CD14-positive monocyte (primary cell): ENCODE measurements at regions not wholly inside any gene's neighbourhood (a gene's known extent, or its start where the extent isn't known, plus 50 kb on each side); places are given as distances from the start of the nearest gene placed in this dataset.

Source experiments
- DNase-seq, 3 donors: peaks; one replicate each; pipeline ENCODE4 v3.0.0-alpha.2; 2011 to 2022
- H2AFZ ChIP-seq: 2 replicates; pipeline ENCODE4 v1.6.0; 2012; ENCODE audit warnings: mild to moderate bottlenecking, low read depth, low read length, inconsistent platforms; ENCODE audit not compliant: insufficient read depth, poor library complexity, severe bottlenecking
- H3K27ac ChIP-seq, 2 donors: 1 replicate in 1 of 2; 2 replicates in 1 of 2; pipeline ENCODE4 v1.5.1; 2012 to 2013; ENCODE audit warnings: low read length in 2 of 2, control low read depth in 1 of 2, inconsistent platforms in 1 of 2, low read depth in 1 of 2, mild to moderate bottlenecking in 1 of 2
- H3K27me3 ChIP-seq, 2 donors: one replicate each; pipeline versions ENCODE4 v1.6.0 to v1.6.1; 2011 to 2013; ENCODE audit warnings: low read length in 2 of 2; ENCODE audit not compliant: control insufficient read depth in 2 of 2, insufficient read depth in 2 of 2
- H3K36me3 ChIP-seq, 2 donors: replicated peaks in 1 of 2; 1 replicate in 1 of 2; 2 replicates in 1 of 2; pipeline versions ENCODE4 v1.5.1 to v1.6.1; 2012 to 2013; ENCODE audit warnings: low read length in 2 of 2, control low read depth in 1 of 2, inconsistent platforms in 1 of 2, mild to moderate bottlenecking in 1 of 2; ENCODE audit not compliant: insufficient read depth in 2 of 2, control insufficient read depth in 1 of 2
- H3K4me1 ChIP-seq, 2 donors: 1 replicate in 1 of 2; 2 replicates in 1 of 2; pipeline versions ENCODE4 v1.5.1 to v1.6.1; 2012 to 2013; ENCODE audit warnings: low read length in 2 of 2, control low read depth in 1 of 2, inconsistent platforms in 1 of 2, mild to moderate bottlenecking in 1 of 2, moderate library complexity in 1 of 2; ENCODE audit not compliant: insufficient read depth in 2 of 2, control insufficient read depth in 1 of 2
- H3K4me2 ChIP-seq: replicated peaks from 2 replicates; pipeline ENCODE3; 2012; ENCODE audit warnings: low read length, moderate library complexity, mild to moderate bottlenecking; ENCODE audit not compliant: poor library complexity, severe bottlenecking; ENCODE audit errors: extremely low read depth
- H3K4me3 ChIP-seq, 3 experiments: fragments of 200-600 bp in 1 of 3; sonication (generic) in 1 of 3; replicated peaks in 1 of 3; 1 replicate in 2 of 3; 2 replicates in 1 of 3; pipeline ENCODE4 v1.5.1; 2011 to 2013; ENCODE audit warnings: low read length in 3 of 3, mild to moderate bottlenecking in 3 of 3, control low read depth in 2 of 3, low read depth in 2 of 3, inconsistent platforms in 1 of 3, moderate library complexity in 1 of 3
- H3K79me2 ChIP-seq: 2 replicates; pipeline ENCODE4 v1.6.0; 2012; ENCODE audit warnings: mild to moderate bottlenecking, control low read depth, inconsistent platforms, low read length, moderate library complexity; ENCODE audit not compliant: insufficient read depth
- H3K9ac ChIP-seq: 2 replicates; pipeline ENCODE4 v1.6.0; 2017; ENCODE audit warnings: low read length, mild to moderate bottlenecking; ENCODE audit not compliant: insufficient read depth, poor library complexity, severe bottlenecking
- H3K9me3 ChIP-seq, 2 donors: replicated peaks in 1 of 2; 1 replicate in 1 of 2; 2 replicates in 1 of 2; pipeline versions ENCODE4 v1.5.1 to v1.6.1; 2012 to 2013; ENCODE audit warnings: low read length in 2 of 2, control low read depth in 1 of 2; ENCODE audit not compliant: control insufficient read depth in 1 of 2, insufficient read depth in 1 of 2
- H4K20me1 ChIP-seq: 2 replicates; pipeline ENCODE4 v1.6.0; 2012; ENCODE audit warnings: mild to moderate bottlenecking, low read length, control low read depth, moderate library complexity; ENCODE audit not compliant: insufficient read depth
- H3K27ac Mint-ChIP-seq, 7 donors: one replicate each; pipeline ENCODE4 v1.8.0; 2020; ENCODE audit warnings: mild to moderate bottlenecking in 7 of 7, mixed read lengths in 7 of 7, moderate library complexity in 6 of 7, inconsistent platforms in 2 of 7
- H3K27me3 Mint-ChIP-seq, 3 donors: one replicate each; pipeline ENCODE4 v1.8.0; 2021 to 2022; ENCODE audit warnings: low read depth in 3 of 3, mild to moderate bottlenecking in 3 of 3, mixed read lengths in 3 of 3, moderate library complexity in 3 of 3, inconsistent platforms in 1 of 3
- H3K36me3 Mint-ChIP-seq, 2 donors: one replicate each; pipeline ENCODE4 v1.8.0; 2020; ENCODE audit warnings: mixed read lengths in 2 of 2, inconsistent platforms in 1 of 2, mild to moderate bottlenecking in 1 of 2
- H3K4me1 Mint-ChIP-seq: one replicate; pipeline ENCODE4 v1.8.0; 2020; ENCODE audit warnings: mild to moderate bottlenecking, mixed read lengths
- H3K4me3 Mint-ChIP-seq, 2 donors: one replicate each; pipeline ENCODE4 v1.8.0; 2020; ENCODE audit warnings: mild to moderate bottlenecking in 2 of 2, mixed read lengths in 2 of 2, moderate library complexity in 1 of 2
- H3K9me3 Mint-ChIP-seq, 7 donors: one replicate each; pipeline ENCODE4 v1.8.0; 2020 to 2022; ENCODE audit warnings: mixed read lengths in 7 of 7, mild to moderate bottlenecking in 6 of 7, moderate library complexity in 6 of 7, inconsistent platforms in 2 of 7
- WGBS: methylation state at CpG from one replicate; pipeline ENCODE4 v1.1.5; 2013; ENCODE audit warnings: missing lambda C conversion rate; ENCODE audit not compliant: insufficient coverage; 5-methylcytosine and 5-hydroxymethylcytosine counted together
- intact Hi-C, 2 donors: fragments of 100-400 bp; cut with micrococcal nuclease; formaldehyde crosslinking; loops; one replicate each; pipeline versions ENCODE4 v1.15.0 to v1.15.1; 2023
- TF ChIP-seq, protein P1 (sequence below): fragments of 200-600 bp; IDR thresholded peaks from one replicate; pipeline ENCODE4 v1.8.0; 2022; ENCODE audit warnings: antibody characterized with exemption, mild to moderate bottlenecking

DNA sequence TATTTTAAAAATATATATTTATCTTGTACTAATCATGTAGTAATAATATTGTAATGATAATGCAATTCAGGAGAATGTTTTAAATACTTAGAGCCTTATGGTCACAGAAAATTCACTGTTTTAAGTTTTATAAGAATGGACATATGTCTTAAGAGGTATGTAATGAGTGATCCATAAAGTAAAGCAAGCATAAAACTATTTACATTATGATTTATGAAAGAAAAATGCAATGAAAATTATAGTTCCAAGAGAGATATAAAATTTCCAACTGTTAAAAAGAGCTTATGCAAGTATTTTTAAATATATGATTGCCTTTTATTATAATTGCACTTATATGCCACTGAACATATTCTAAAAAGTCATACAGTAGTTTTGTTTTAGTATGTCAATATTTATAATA, 157.5 kb upstream of the TARS1 start:
- H3K79me2 ChIP-seq, result no peaks in the 10 kb centered on the region
- H3K27me3 Mint-ChIP-seq, result no peaks in the 10 kb centered on the region

DNA sequence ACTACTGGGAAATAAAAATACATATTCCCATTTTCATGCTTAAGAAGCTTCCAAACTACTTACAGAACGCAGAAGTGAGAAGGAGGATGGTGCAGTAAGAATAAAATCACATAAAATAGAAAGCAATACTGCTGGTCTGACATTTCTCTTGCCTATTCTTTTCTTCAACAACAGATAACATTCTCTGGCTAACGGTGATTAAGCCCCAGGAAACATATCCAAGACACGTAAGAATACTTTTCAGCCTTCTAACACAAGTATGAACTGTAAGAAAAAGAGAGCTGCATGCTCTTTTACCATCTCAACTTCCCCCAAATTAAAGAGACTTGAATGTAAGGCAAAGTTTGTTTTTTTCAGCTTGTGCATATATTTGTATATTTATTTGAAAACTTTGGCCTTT, 156.1 kb upstream of the TARS1 start:
- H2AFZ ChIP-seq, result no peak overlapping the region
- no peak overlapping the region for H3K27ac Mint-ChIP-seq
- WGBS, result no CpG with 5 or more reads among the region's 3 CpGs

More for the DNA sequence above, 157.5 kb upstream of the TARS1 start:
- no peak overlapping the region for H3K4me3 ChIP-seq
- no peaks in the 10 kb centered on the region for H4K20me1 ChIP-seq
- Mint-ChIP-seq H3K36me3 (no peaks in the 10 kb centered on the region), H3K27ac (no peak overlapping the region), H3K4me3 (no peak overlapping the region), H3K9me3 (peaks cover 0 to 2% (median 0%) of the 10 kb centered on the region in 7 donors), H3K4me1 (no peaks in the 10 kb centered on the region)
- TF ChIP-seq, protein P1, sequence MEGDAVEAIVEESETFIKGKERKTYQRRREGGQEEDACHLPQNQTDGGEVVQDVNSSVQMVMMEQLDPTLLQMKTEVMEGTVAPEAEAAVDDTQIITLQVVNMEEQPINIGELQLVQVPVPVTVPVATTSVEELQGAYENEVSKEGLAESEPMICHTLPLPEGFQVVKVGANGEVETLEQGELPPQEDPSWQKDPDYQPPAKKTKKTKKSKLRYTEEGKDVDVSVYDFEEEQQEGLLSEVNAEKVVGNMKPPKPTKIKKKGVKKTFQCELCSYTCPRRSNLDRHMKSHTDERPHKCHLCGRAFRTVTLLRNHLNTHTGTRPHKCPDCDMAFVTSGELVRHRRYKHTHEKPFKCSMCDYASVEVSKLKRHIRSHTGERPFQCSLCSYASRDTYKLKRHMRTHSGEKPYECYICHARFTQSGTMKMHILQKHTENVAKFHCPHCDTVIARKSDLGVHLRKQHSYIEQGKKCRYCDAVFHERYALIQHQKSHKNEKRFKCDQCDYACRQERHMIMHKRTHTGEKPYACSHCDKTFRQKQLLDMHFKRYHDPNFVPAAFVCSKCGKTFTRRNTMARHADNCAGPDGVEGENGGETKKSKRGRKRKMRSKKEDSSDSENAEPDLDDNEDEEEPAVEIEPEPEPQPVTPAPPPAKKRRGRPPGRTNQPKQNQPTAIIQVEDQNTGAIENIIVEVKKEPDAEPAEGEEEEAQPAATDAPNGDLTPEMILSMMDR, result no peak
- H3K4me2 ChIP-seq, result no peak overlapping the region
- H3K27ac ChIP-seq, result no peak overlapping the region
- no peak overlapping the region for H3K9ac ChIP-seq
- intact Hi-C loops, result no loop called here
- no peaks in the 10 kb centered on the region for H3K4me1 ChIP-seq
- H3K36me3 ChIP-seq, result no peaks in the 10 kb centered on the region
- no peak overlapping the region for H2AFZ ChIP-seq
- no peak for DNase-seq
- H3K9me3 ChIP-seq, result no peaks in the 10 kb centered on the region
- no peaks in the 10 kb centered on the region for H3K27me3 ChIP-seq

More for the DNA sequence above, 156.1 kb upstream of the TARS1 start:
- H3K9ac ChIP-seq, result no peak overlapping the region
- H3K9me3 Mint-ChIP-seq, result peaks cover 0 to 1% (median 0%) of the 10 kb centered on the region in 7 donors
- no peaks in the 10 kb centered on the region for H3K27me3 Mint-ChIP-seq
- no peaks in the 10 kb centered on the region for H3K36me3 Mint-ChIP-seq
- DNase-seq, result no peak
- H4K20me1 ChIP-seq, result no peaks in the 10 kb centered on the region
- H3K4me2 ChIP-seq, result no peak overlapping the region
- no peaks in the 10 kb centered on the region for H3K4me1 Mint-ChIP-seq
- intact Hi-C loops, result no loop called here
- no peaks in the 10 kb centered on the region for H3K36me3 ChIP-seq
- H3K27me3 ChIP-seq, result no peaks in the 10 kb centered on the region
- H3K79me2 ChIP-seq, result no peaks in the 10 kb centered on the region
- TF ChIP-seq, protein P1, result no peak
- no peak overlapping the region for H3K4me3 ChIP-seq
- H3K4me1 ChIP-seq, result no peaks in the 10 kb centered on the region
- H3K9me3 ChIP-seq, result no peaks in the 10 kb centered on the region
- no peak overlapping the region for H3K4me3 Mint-ChIP-seq
- H3K27ac ChIP-seq, result no peak overlapping the region
